ENCODE measurements at regions not wholly inside any gene's neighbourhood (a gene's known extent, or its start where the extent isn't known, plus 50 kb on each side); places are given as distances from the start of the nearest gene placed in this dataset.

- ATAC-seq, result no peak
- TF ChIP-seq TCF4 (CRISPR knock-in tag; IDR thresholded peaks at IDR 0.05; ENCODE audit: borderline replicate concordance) (no peak), CREB5 (CRISPR knock-in tag; IDR thresholded peaks at IDR 0.05; ENCODE audit: low read depth) (no peak), SNAI2 (CRISPR knock-in tag; IDR thresholded peaks at IDR 0.05) (no peak), RARB (CRISPR knock-in tag; IDR thresholded peaks at IDR 0.05) (no peak), CSRNP3 (CRISPR knock-in tag; IDR thresholded peaks at IDR 0.05) (no peak), CSDC2 (CRISPR knock-in tag; IDR thresholded peaks at IDR 0.05) (no peak), ARNTL (CRISPR knock-in tag; IDR thresholded peaks at IDR 0.05; ENCODE audit: borderline replicate concordance, low read depth) (no peak), ZFP3 (CRISPR knock-in tag; IDR thresholded peaks at IDR 0.05) (no peak), POU6F1 (CRISPR knock-in tag; IDR thresholded peaks at IDR 0.05; ENCODE audit: borderline replicate concordance, low read depth) (no peak), ESRRG (CRISPR knock-in tag; IDR thresholded peaks at IDR 0.05) (no peak), TOX (CRISPR knock-in tag; IDR thresholded peaks at IDR 0.05; ENCODE audit: borderline replicate concordance) (no peak), PATZ1 (CRISPR knock-in tag; IDR thresholded peaks at IDR 0.05; ENCODE audit: borderline replicate concordance) (no peak), TSHZ2 (CRISPR knock-in tag; IDR thresholded peaks at IDR 0.05) (no peak), ISL1 (CRISPR knock-in tag; IDR thresholded peaks at IDR 0.05) (no peak), OSR1 (CRISPR knock-in tag; IDR thresholded peaks at IDR 0.05) (no peak), ZNF70 (CRISPR knock-in tag; IDR thresholded peaks at IDR 0.05) (no peak), ZNF8 (CRISPR knock-in tag; IDR thresholded peaks at IDR 0.05) (no peak), GLIS3 (CRISPR knock-in tag; IDR thresholded peaks at IDR 0.05) (no peak), ZC3H10 (CRISPR knock-in tag; IDR thresholded peaks at IDR 0.05) (no peak), PPARA (CRISPR knock-in tag; IDR thresholded peaks at IDR 0.05; ENCODE audit: borderline replicate concordance) (no peak)
Measured at GRCh38 chr12:97194546-97194945, 268.1 kb upstream of the RMST start.

- TF ChIP-seq ZC3H10 (CRISPR knock-in tag; IDR thresholded peaks at IDR 0.05) (no peak), ZFP30 (CRISPR knock-in tag; IDR thresholded peaks at IDR 0.05) (no peak), OSR1 (CRISPR knock-in tag; IDR thresholded peaks at IDR 0.05) (no peak), TOX (CRISPR knock-in tag; IDR thresholded peaks at IDR 0.05; ENCODE audit: borderline replicate concordance) (no peak), ZFP3 (CRISPR knock-in tag; IDR thresholded peaks at IDR 0.05) (no peak), ZNF70 (CRISPR knock-in tag; IDR thresholded peaks at IDR 0.05) (no peak), ISL1 (CRISPR knock-in tag; IDR thresholded peaks at IDR 0.05) (no peak), CSRNP3 (CRISPR knock-in tag; IDR thresholded peaks at IDR 0.05) (no peak), RARB (CRISPR knock-in tag; IDR thresholded peaks at IDR 0.05) (no peak), CREB5 (CRISPR knock-in tag; IDR thresholded peaks at IDR 0.05; ENCODE audit: low read depth) (no peak), ZNF8 (CRISPR knock-in tag; IDR thresholded peaks at IDR 0.05) (no peak), PPARA (CRISPR knock-in tag; IDR thresholded peaks at IDR 0.05; ENCODE audit: borderline replicate concordance) (no peak), POU6F1 (CRISPR knock-in tag; IDR thresholded peaks at IDR 0.05; ENCODE audit: borderline replicate concordance, low read depth) (no peak), BACH2 (CRISPR knock-in tag; IDR thresholded peaks at IDR 0.05; ENCODE audit: borderline replicate concordance) (no peak), TCF4 (CRISPR knock-in tag; IDR thresholded peaks at IDR 0.05; ENCODE audit: borderline replicate concordance) (no peak), ARNTL (CRISPR knock-in tag; IDR thresholded peaks at IDR 0.05; ENCODE audit: borderline replicate concordance, low read depth) (no peak)
- no peak for ATAC-seq
Measured at GRCh38 chr12:97200181-97200580, 262.4 kb upstream of the RMST start.

All from SK-N-SH treated with all-trans-retinoic acid at 6 μM for 48 hours (cell line).